Upper lobe of left lung (tissue), 6 donors: ENCODE measurements at regions not wholly inside any gene's neighbourhood (a gene's known extent, or its start where the extent isn't known, plus 50 kb on each side); places are given as distances from the start of the nearest gene placed in this dataset.

Experiments
- ATAC-seq, 2 donors: fragments of 200-7000 bp; cut with Tn5 transposase; one replicate each; pipeline ENCODE4 v1.9.1; 2022; ENCODE audit warnings: mild to moderate bottlenecking in 2 of 2, moderate library complexity in 2 of 2; ENCODE audit not compliant: low FRiP score in 2 of 2
- DNase-seq, 2 donors: peaks; one replicate each; pipeline ENCODE4 v3.0.0-alpha.2; 2019 to 2020
- H3K27ac ChIP-seq, 4 donors: fragments of 200-600 bp; sonication (generic); one replicate each; pipeline ENCODE4 v1.5.1; 2016 to 2019
- H3K27me3 ChIP-seq, 4 donors: fragments of 200-600 bp; sonication (generic); one replicate each; pipeline ENCODE4 v1.5.1; 2017 to 2019
- H3K36me3 ChIP-seq, 4 donors: fragments of 200-600 bp; sonication (generic); one replicate each; pipeline ENCODE4 v1.5.1; 2016 to 2019
- H3K4me1 ChIP-seq, 4 donors: fragments of 200-600 bp; sonication (generic); one replicate each; pipeline ENCODE4 v1.5.1; 2018 to 2019
- H3K4me3 ChIP-seq, 4 donors: fragments of 200-600 bp; sonication (generic); one replicate each; pipeline ENCODE4 v1.5.1; 2017 to 2019; ENCODE audit warnings: mild to moderate bottlenecking in 2 of 4, moderate library complexity in 1 of 4
- H3K9me3 ChIP-seq, 4 donors: fragments of 200-600 bp; sonication (generic); one replicate each; pipeline ENCODE4 v1.5.1; 2018 to 2019
- CTCF ChIP-seq, 6 experiments: fragments of 450-650 bp in 4 of 6; fragments of 200-600 bp in 2 of 6; sonication (generic) in 2 of 6; IDR thresholded peaks; one replicate each; pipeline ENCODE4 v1.5.1; 2016 to 2019; ENCODE audit warnings: antibody characterized with exemption in 6 of 6
- EP300 ChIP-seq, 4 donors: sonication (generic); formaldehyde crosslinking; IDR thresholded peaks; one replicate each; pipeline ENCODE4 v1.5.1; 2017; ENCODE audit warnings: antibody characterized with exemption in 4 of 4, control low read depth in 2 of 4
- POLR2A ChIP-seq, 4 donors: fragments of 450-650 bp; IDR thresholded peaks; one replicate each; pipeline ENCODE4 v1.5.1; 2016 to 2017; ENCODE audit warnings: antibody characterized with exemption in 4 of 4, mild to moderate bottlenecking in 2 of 4
- POLR2AphosphoS5 ChIP-seq, 2 donors: sonication (generic); formaldehyde crosslinking; IDR thresholded peaks; one replicate each; pipeline ENCODE4 v1.5.1; 2017; ENCODE audit warnings: antibody characterized with exemption in 2 of 2
- WGBS, 2 donors: methylation state at CpG; one replicate each; pipeline ENCODE4 v1.1.5; 2017 to 2018; 5-methylcytosine and 5-hydroxymethylcytosine counted together
- donor health status: DM: no; HTN: no; CAD: no; lungs with moderate emphysema.
- donor health status: DM: no; HTN: yes; CAD: no; lungs with severe emphysema.

- H3K27ac ChIP-seq = no peak overlapping the region
- WGBS, 2 donors = 75 to 89% methylated on average over 2 of the region's 2 CpGs
- H3K9me3 ChIP-seq = peaks cover 0 to 4% (median 0%) of the 10 kb centered on the region in 4 donors
- TF ChIP-seq EP300 (IDR thresholded peaks at IDR 0.05) (no peak), CTCF (IDR thresholded peaks at IDR 0.05) (no peak), POLR2AphosphoS5 (IDR thresholded peaks at IDR 0.05) (no peak), POLR2A (IDR thresholded peaks at IDR 0.05) (no peak)
- no peaks in the 10 kb centered on the region for H3K36me3 ChIP-seq
- H3K4me3 ChIP-seq = no peak overlapping the region
- no peak for ATAC-seq
- no peak for DNase-seq
- no peaks in the 10 kb centered on the region for H3K27me3 ChIP-seq
- no peaks in the 10 kb centered on the region for H3K4me1 ChIP-seq
Observed at GRCh38 chr6:44685213-44685612, 297.7 kb downstream of the CDC5L start.

- no peak overlapping the region for H3K4me3 ChIP-seq
- TF ChIP-seq POLR2A (IDR thresholded peaks at IDR 0.05) (no peak), EP300 (IDR thresholded peaks at IDR 0.05) (no peak), CTCF (IDR thresholded peaks at IDR 0.05) (no peak), POLR2AphosphoS5 (IDR thresholded peaks at IDR 0.05) (no peak)
- no peaks in the 10 kb centered on the region for H3K4me1 ChIP-seq
- WGBS, 2 donors = 100% methylated on average over 1 of the region's 1 CpG
- H3K27me3 ChIP-seq = no peaks in the 10 kb centered on the region
- H3K36me3 ChIP-seq = no peaks in the 10 kb centered on the region
- peak in 1 of 2 donors; percentile 25 for ATAC-seq
- no peak for DNase-seq
- no peak overlapping the region for H3K27ac ChIP-seq
- H3K9me3 ChIP-seq = no peaks in the 10 kb centered on the region
Observed at GRCh38 chr6:44696099-44696498, 308.6 kb downstream of the CDC5L start.

- no peak for TF ChIP-seq POLR2A (IDR thresholded peaks at IDR 0.05)
- TF ChIP-seq CTCF (IDR thresholded peaks at IDR 0.05) = no peak
- TF ChIP-seq EP300 (IDR thresholded peaks at IDR 0.05) = no peak
- no peak for TF ChIP-seq POLR2AphosphoS5 (IDR thresholded peaks at IDR 0.05)
- Histone ChIP-seq H3K27ac (no peak overlapping the region), H3K4me1 (no peaks in the 10 kb centered on the region), H3K27me3 (no peaks in the 10 kb centered on the region), H3K9me3 (no peaks in the 10 kb centered on the region), H3K4me3 (no peak overlapping the region), H3K36me3 (no peaks in the 10 kb centered on the region)
- DNase-seq (peak in 1 of 2 donors; percentile 15), ATAC-seq (peak in 1 of 2 donors; percentile 8)
- 86 to 95% methylated on average over 5 to 6 of the region's 6 CpGs for WGBS, 2 donors
Observed at GRCh38 chr6:44696686-44697085, 309.2 kb downstream of the CDC5L start.

GRCh38 chr6:44697327-44697726 is 309.8 kb downstream of the CDC5L start:
- H3K27ac ChIP-seq = no peak overlapping the region
- no peak overlapping the region for H3K4me3 ChIP-seq
- H3K27me3 ChIP-seq = no peaks in the 10 kb centered on the region
- 64 to 76% methylated on average over 11 of the region's 11 CpGs for WGBS, 2 donors
- ATAC-seq (no peak), DNase-seq (no peak)
- no peak for TF ChIP-seq CTCF (IDR thresholded peaks at IDR 0.05)
- no peaks in the 10 kb centered on the region for H3K4me1 ChIP-seq
- H3K9me3 ChIP-seq = no peaks in the 10 kb centered on the region
- H3K36me3 ChIP-seq = no peaks in the 10 kb centered on the region

GRCh38 chr6:44698602-44699001 is 311.1 kb downstream of the CDC5L start:
- DNase-seq = no peak
- ATAC-seq = no peak
- no peaks in the 10 kb centered on the region for H3K4me1 ChIP-seq
- no peaks in the 10 kb centered on the region for H3K9me3 ChIP-seq
- H3K4me3 ChIP-seq = no peak overlapping the region
- 74 to 75% methylated on average over 1 of the region's 1 CpG for WGBS, 2 donors
- H3K36me3 ChIP-seq = no peaks in the 10 kb centered on the region
- TF ChIP-seq POLR2A (IDR thresholded peaks at IDR 0.05) (no peak), POLR2AphosphoS5 (IDR thresholded peaks at IDR 0.05) (no peak), EP300 (IDR thresholded peaks at IDR 0.05) (no peak), CTCF (IDR thresholded peaks at IDR 0.05) (no peak)
- no peak overlapping the region for H3K27ac ChIP-seq
- no peaks in the 10 kb centered on the region for H3K27me3 ChIP-seq
